Colonic mucosa (tissue), 4 donors: ENCODE measurements at regions not wholly inside any gene's neighbourhood (a gene's known extent, or its start where the extent isn't known, plus 50 kb on each side); places are given as distances from the start of the nearest gene placed in this dataset.

Experiments
- DNase-seq: peaks from one replicate; pipeline ENCODE4 v3.0.0-alpha.2; 2020
- H3K27ac ChIP-seq: fragments of 200-600 bp; one replicate; pipeline ENCODE4 v1.8.0; 2021
- H3K27me3 ChIP-seq: fragments of 200-600 bp; one replicate; pipeline ENCODE4 v1.8.0; 2021
- H3K36me3 ChIP-seq: fragments of 200-600 bp; one replicate; pipeline ENCODE4 v1.8.0; 2021
- H3K4me1 ChIP-seq: fragments of 200-600 bp; one replicate; pipeline ENCODE4 v1.8.0; 2021; ENCODE audit warnings: mild to moderate bottlenecking
- H3K4me3 ChIP-seq: fragments of 200-600 bp; one replicate; pipeline ENCODE4 v1.8.0; 2021
- H3K9ac ChIP-seq, 2 donors: one replicate each; pipeline ENCODE4 v1.7.0; 2013; ENCODE audit warnings: control low read depth in 2 of 2, low read depth in 2 of 2, low read length in 2 of 2
- H3K9me3 ChIP-seq: fragments of 200-600 bp; one replicate; pipeline ENCODE4 v1.8.0; 2021
- intact Hi-C: fragments of 100-400 bp; cut with DNase I; formaldehyde crosslinking; loops from one replicate; pipeline ENCODE4 v1.14.1; 2022
- TF ChIP-seq, protein P1 (sequence below): fragments of 200-600 bp; IDR thresholded peaks from one replicate; pipeline ENCODE4 v1.8.0; 2022; ENCODE audit warnings: antibody characterized with exemption, mild to moderate bottlenecking
- donor health status: healthy.
- donor health status: DM: no; HTN: no; CAD: no.
- donor health status: DM: no; HTN: no; CAD: no.

DNA sequence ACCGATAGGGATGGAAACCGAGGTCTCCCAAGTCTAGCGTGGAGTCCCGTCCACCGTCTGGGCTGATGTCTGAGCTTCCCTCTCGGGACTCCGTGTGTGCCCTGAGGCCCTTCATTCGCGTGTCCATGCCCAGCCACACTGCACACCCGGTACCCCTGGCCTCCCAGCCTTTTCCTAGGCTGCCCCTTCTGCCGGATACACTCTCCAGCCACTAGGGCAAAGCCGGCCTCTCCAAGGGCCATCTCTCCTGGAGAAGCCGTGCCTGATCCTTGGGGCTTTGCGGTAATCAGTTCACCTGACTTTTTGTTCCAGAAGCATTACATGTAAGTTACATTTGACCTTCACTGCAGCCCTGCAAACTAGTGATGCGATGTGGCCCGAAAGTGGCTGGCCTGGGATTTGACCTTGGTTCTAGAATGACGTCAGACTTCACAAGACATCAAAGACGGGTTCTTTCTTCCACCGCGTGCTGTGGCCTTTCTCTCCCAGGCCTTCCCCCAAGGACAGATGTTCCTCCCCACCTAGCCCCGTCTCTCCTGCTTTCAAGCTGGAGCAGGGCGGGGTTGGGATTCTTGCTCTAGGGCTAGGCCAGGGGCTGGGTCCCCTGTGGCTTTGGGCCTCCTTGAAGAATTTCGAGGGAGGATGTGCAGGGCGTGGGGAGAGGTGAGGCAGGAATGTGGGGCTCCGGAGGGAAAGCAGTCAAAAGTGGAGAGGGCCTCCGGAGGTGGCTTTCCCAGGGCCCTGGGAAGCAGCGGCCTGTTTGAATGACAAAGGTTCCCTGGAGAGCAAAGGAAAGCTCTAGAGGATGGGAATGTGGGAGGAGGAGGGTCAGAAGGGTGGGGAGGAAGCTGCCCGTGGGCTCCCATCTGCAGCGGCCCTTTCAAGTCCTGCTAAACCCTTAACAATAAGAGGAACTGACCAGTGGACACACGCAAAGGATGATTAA, 49.7 kb upstream of the SLC2A1 start:
- no peak overlapping the region for H3K4me3 ChIP-seq
- no peak overlapping the region for H3K9ac ChIP-seq
- H3K27ac ChIP-seq: no peak overlapping the region
- peaks cover 7% of the 10 kb centered on the region for H3K27me3 ChIP-seq
- TF ChIP-seq, protein P1, sequence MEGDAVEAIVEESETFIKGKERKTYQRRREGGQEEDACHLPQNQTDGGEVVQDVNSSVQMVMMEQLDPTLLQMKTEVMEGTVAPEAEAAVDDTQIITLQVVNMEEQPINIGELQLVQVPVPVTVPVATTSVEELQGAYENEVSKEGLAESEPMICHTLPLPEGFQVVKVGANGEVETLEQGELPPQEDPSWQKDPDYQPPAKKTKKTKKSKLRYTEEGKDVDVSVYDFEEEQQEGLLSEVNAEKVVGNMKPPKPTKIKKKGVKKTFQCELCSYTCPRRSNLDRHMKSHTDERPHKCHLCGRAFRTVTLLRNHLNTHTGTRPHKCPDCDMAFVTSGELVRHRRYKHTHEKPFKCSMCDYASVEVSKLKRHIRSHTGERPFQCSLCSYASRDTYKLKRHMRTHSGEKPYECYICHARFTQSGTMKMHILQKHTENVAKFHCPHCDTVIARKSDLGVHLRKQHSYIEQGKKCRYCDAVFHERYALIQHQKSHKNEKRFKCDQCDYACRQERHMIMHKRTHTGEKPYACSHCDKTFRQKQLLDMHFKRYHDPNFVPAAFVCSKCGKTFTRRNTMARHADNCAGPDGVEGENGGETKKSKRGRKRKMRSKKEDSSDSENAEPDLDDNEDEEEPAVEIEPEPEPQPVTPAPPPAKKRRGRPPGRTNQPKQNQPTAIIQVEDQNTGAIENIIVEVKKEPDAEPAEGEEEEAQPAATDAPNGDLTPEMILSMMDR: no peak
- intact Hi-C loops: no loop called here
- H3K36me3 ChIP-seq: no peaks in the 10 kb centered on the region
- no peak for DNase-seq
- H3K4me1 ChIP-seq: no peaks in the 10 kb centered on the region
- H3K9me3 ChIP-seq: no peaks in the 10 kb centered on the region
